H1 (cell line): ENCODE measurements at regions not wholly inside any gene's neighbourhood (a gene's known extent, or its start where the extent isn't known, plus 50 kb on each side); places are given as distances from the start of the nearest gene placed in this dataset.
A peak's percentile ranks its signal among the peaks of the same experiment; 100 is the strongest.

Source experiments
- CTCF ChIA-PET: fragments of 300-600 bp; sonication (Branson Sonifier 250); formaldehyde crosslinking; loops from one replicate; lab custom pipeline; 2021; ENCODE audit not compliant: partially characterized antibody; lab: Charles Lee
- POLR2A ChIA-PET: fragments of 300-600 bp; sonication (Branson Sonifier 250); formaldehyde crosslinking; loops from one replicate; lab custom pipeline; 2021; ENCODE audit warnings: inconsistent platforms; ENCODE audit not compliant: partially characterized antibody; lab: Charles Lee
- DNase-seq, 2 experiments: peaks; one replicate each; pipeline versions ENCODE4 v3.0.0 to v3.0.0-alpha.2; 2010 to 2022; ENCODE audit warnings: low spot score in 2 of 2, low read depth in 1 of 2, mixed read lengths in 1 of 2
- FAIRE-seq: peaks from 2 replicates; lab custom pipeline; 2011; peaks lifted over from hg19 to GRCh38; lab: Jason Lieb, UNC
- H2AFZ ChIP-seq: 2 replicates; pipeline ENCODE4 v1.8.1; 2012; ENCODE audit warnings: low read length, inconsistent platforms
- H2AK5ac ChIP-seq: 2 replicates; pipeline ENCODE4 v1.6.1; 2013; ENCODE audit warnings: low read depth, low read length
- H2BK120ac ChIP-seq: replicated peaks from 2 replicates; pipeline ENCODE3; 2013; ENCODE audit warnings: low read depth, low read length, inconsistent platforms
- H2BK12ac ChIP-seq: 2 replicates; pipeline ENCODE4 v1.6.1; 2013; ENCODE audit warnings: low read depth, low read length
- H2BK15ac ChIP-seq: 2 replicates; pipeline ENCODE4 v1.6.1; 2013; ENCODE audit warnings: low read length
- H2BK20ac ChIP-seq: 2 replicates; pipeline ENCODE4 v1.6.1; 2013; ENCODE audit warnings: low read length
- H2BK5ac ChIP-seq: 2 replicates; pipeline ENCODE4 v1.6.1; 2013; ENCODE audit warnings: low read depth, low read length
- H3K14ac ChIP-seq: 2 replicates; pipeline ENCODE4 v1.6.1; 2013; ENCODE audit warnings: inconsistent platforms; ENCODE audit not compliant: insufficient read length
- H3K18ac ChIP-seq: 2 replicates; pipeline ENCODE4 v1.6.1; 2013; ENCODE audit warnings: low read length; ENCODE audit errors: extremely low read depth
- H3K23ac ChIP-seq: 2 replicates; pipeline ENCODE4 v1.6.1; 2013; ENCODE audit warnings: inconsistent platforms; ENCODE audit not compliant: insufficient read length
- H3K23me2 ChIP-seq: 2 replicates; pipeline ENCODE4 v1.6.1; 2013; ENCODE audit warnings: low read depth, low read length
- H3K27ac ChIP-seq: 2 replicates; pipeline ENCODE4 v1.6.1; 2011; ENCODE audit warnings: low read depth, low read length, inconsistent platforms
- H3K27me3 ChIP-seq, 4 experiments: replicated peaks in 1 of 4; 1 replicate in 1 of 4; 2 replicates in 3 of 4; pipeline versions ENCODE4 v1.6.1 to v1.8.1; 2011 to 2013; ENCODE audit warnings: low read length in 3 of 4, mild to moderate bottlenecking in 3 of 4, inconsistent platforms in 2 of 4, mixed read lengths in 2 of 4, moderate library complexity in 1 of 4; ENCODE audit not compliant: control insufficient read depth in 3 of 4, insufficient read depth in 3 of 4; ENCODE audit errors: extremely low read depth in 1 of 4
- H3K36me3 ChIP-seq, 4 experiments: 2 replicates each; pipeline versions ENCODE4 v1.6.1 to v1.8.1; 2011 to 2013; ENCODE audit warnings: mild to moderate bottlenecking in 4 of 4, low read length in 3 of 4, moderate library complexity in 2 of 4, control low read depth in 1 of 4, inconsistent platforms in 1 of 4; ENCODE audit not compliant: insufficient read depth in 4 of 4, control insufficient read depth in 2 of 4
- H3K4ac ChIP-seq: replicated peaks from 2 replicates; pipeline ENCODE3; 2013; ENCODE audit warnings: low read length, low read depth, mixed read lengths, inconsistent platforms; ENCODE audit not compliant: insufficient read length
- H3K4me1 ChIP-seq, 4 experiments: replicated peaks in 1 of 4; 1 replicate in 1 of 4; 2 replicates in 3 of 4; pipeline versions ENCODE4 v1.6.1 to v1.8.1; 2011 to 2013; ENCODE audit warnings: low read length in 3 of 4, inconsistent platforms in 2 of 4, mixed read lengths in 1 of 4; ENCODE audit not compliant: insufficient read depth in 4 of 4, control insufficient read depth in 3 of 4
- H3K4me2 ChIP-seq, 2 experiments: 2 replicates each; pipeline versions ENCODE4 v1.6.1 to v1.8.1; 2011 to 2013; ENCODE audit warnings: low read depth in 2 of 2, low read length in 2 of 2, control low read depth in 1 of 2, inconsistent platforms in 1 of 2, mild to moderate bottlenecking in 1 of 2; ENCODE audit not compliant: insufficient read depth in 1 of 2
- H3K4me3 ChIP-seq, 4 experiments: fragments of 200-600, 300-600 bp in 1 of 4; sonication (generic), shearing (Covaris generic), sonication (Bioruptor Twin) in 1 of 4; 2 replicates each; pipeline versions ENCODE4 v1.5.1 to v1.8.1; 2011 to 2016; ENCODE audit warnings: low read length in 4 of 4, low read depth in 3 of 4, control low read depth in 2 of 4, inconsistent platforms in 2 of 4, mild to moderate bottlenecking in 2 of 4, mixed read lengths in 1 of 4, moderate library complexity in 1 of 4; ENCODE audit not compliant: insufficient read depth in 2 of 4; ENCODE audit errors: extremely low read depth in 1 of 4
- H3K56ac ChIP-seq: replicated peaks from 2 replicates; pipeline ENCODE3; 2013; ENCODE audit warnings: low read depth, mild to moderate bottlenecking, mixed read lengths, low read length, inconsistent platforms; ENCODE audit not compliant: insufficient read length
- H3K79me1 ChIP-seq: 2 replicates; pipeline ENCODE4 v1.6.1; 2013; ENCODE audit warnings: low read depth, low read length, control low read depth
- H3K79me2 ChIP-seq, 2 experiments: 2 replicates each; pipeline versions ENCODE4 v1.6.1 to v1.8.1; 2012 to 2013; ENCODE audit warnings: low read length in 2 of 2, mild to moderate bottlenecking in 2 of 2, inconsistent platforms in 1 of 2; ENCODE audit not compliant: insufficient read depth in 2 of 2, control insufficient read depth in 1 of 2
- H3K9ac ChIP-seq, 4 experiments: replicated peaks in 1 of 4; 1 replicate in 1 of 4; 2 replicates in 3 of 4; pipeline versions ENCODE4 v1.6.1 to v1.8.1; 2011 to 2013; ENCODE audit warnings: low read depth in 3 of 4, low read length in 3 of 4, control low read depth in 2 of 4, mild to moderate bottlenecking in 2 of 4, moderate library complexity in 2 of 4, inconsistent platforms in 1 of 4; ENCODE audit errors: extremely low read depth in 1 of 4
- H3K9me3 ChIP-seq, 2 experiments: 2 replicates each; pipeline versions ENCODE4 v1.6.1 to v1.8.1; 2012 to 2013; ENCODE audit warnings: mild to moderate bottlenecking in 2 of 2, moderate library complexity in 2 of 2, control low read depth in 1 of 2, inconsistent platforms in 1 of 2, low read depth in 1 of 2, low read length in 1 of 2, mixed read lengths in 1 of 2; ENCODE audit not compliant: insufficient read depth in 2 of 2
- H4K20me1 ChIP-seq, 2 experiments: replicated peaks in 1 of 2; 2 replicates each; pipeline versions ENCODE3 to v1.8.1; 2011 to 2013; ENCODE audit warnings: inconsistent platforms in 2 of 2, low read length in 2 of 2, mild to moderate bottlenecking in 1 of 2; ENCODE audit not compliant: insufficient read depth in 2 of 2, control insufficient read depth in 1 of 2
- H4K5ac ChIP-seq: 2 replicates; pipeline ENCODE4 v1.6.1; 2013; ENCODE audit warnings: low read length, low read depth, mixed read lengths, inconsistent platforms; ENCODE audit not compliant: insufficient read length
- H4K8ac ChIP-seq: 2 replicates; pipeline ENCODE4 v1.8.0; 2013; ENCODE audit warnings: mild to moderate bottlenecking, moderate library complexity, low read length, inconsistent platforms; ENCODE audit not compliant: insufficient read depth; ENCODE audit errors: extremely low read depth
- H4K91ac ChIP-seq: replicated peaks from 2 replicates; pipeline ENCODE3; 2013; ENCODE audit warnings: low read length, mixed read lengths, inconsistent platforms; ENCODE audit not compliant: insufficient read length
- BACH1 ChIP-seq: IDR thresholded peaks from 2 replicates; pipeline ENCODE4 v1.6.1; 2012; ENCODE audit warnings: low read length, improper control_type of control experiment
- CBX8 ChIP-seq: fragments of 300-800, 300-1000 bp; sonication (generic); IDR thresholded peaks from 2 replicates; pipeline ENCODE4 v1.7.1; 2016; ENCODE audit warnings: low read depth, low read length, borderline replicate concordance
- EP300 ChIP-seq, 2 experiments: IDR thresholded peaks; 1 replicate in 1 of 2; 2 replicates in 1 of 2; pipeline ENCODE4 v1.6.1; 2011 to 2012; ENCODE audit warnings: low read depth in 2 of 2, low read length in 2 of 2, mild to moderate bottlenecking in 2 of 2, borderline replicate concordance in 1 of 2, inconsistent platforms in 1 of 2, moderate library complexity in 1 of 2
- EZH2 ChIP-seq: fragments of 200-600 bp; sonication (generic); IDR thresholded peaks from 2 replicates; pipeline ENCODE4 v1.7.1; 2012; ENCODE audit warnings: low read depth, mild to moderate bottlenecking, moderate library complexity, low read length, inconsistent platforms; ENCODE audit not compliant: severe bottlenecking
- FOSL1 ChIP-seq: IDR thresholded peaks from 2 replicates; pipeline ENCODE4 v1.6.1; 2011; ENCODE audit warnings: mild to moderate bottlenecking, low read depth, low read length, moderate library complexity; ENCODE audit not compliant: insufficient read depth
- RFX5 ChIP-seq: IDR thresholded peaks from 2 replicates; pipeline ENCODE4 v1.6.1; 2011; ENCODE audit warnings: low read depth, low read length, improper control_type of control experiment, borderline replicate concordance
- SIN3A ChIP-seq, 2 experiments: IDR thresholded peaks in 1 of 2; conservative IDR thresholded peaks in 1 of 2; 2 replicates each; pipeline ENCODE4 v1.6.1; 2011 to 2012; ENCODE audit warnings: low read length in 2 of 2, improper control_type of control experiment in 1 of 2, low read depth in 1 of 2, mild to moderate bottlenecking in 1 of 2
- SIRT6 ChIP-seq: IDR thresholded peaks from one replicate; pipeline ENCODE4 v1.7.1; 2012; ENCODE audit warnings: low read length, inconsistent platforms
- SP4 ChIP-seq: IDR thresholded peaks from 2 replicates; pipeline ENCODE4 v1.6.1; 2012; ENCODE audit warnings: low read length, inconsistent platforms
- YY1 ChIP-seq: IDR thresholded peaks from 2 replicates; pipeline ENCODE4 v1.6.1; 2011; ENCODE audit warnings: low read depth, mild to moderate bottlenecking, low read length
- WGBS, 2 experiments: shearing (Covaris generic) in 1 of 2; methylation state at CpG; one replicate each; pipeline versions ENCODE4 v1.1.6 to v1.1.7; 2013 to 2015; ENCODE audit warnings: low lambda C conversion rate in 2 of 2, mixed read lengths in 2 of 2, inconsistent platforms in 1 of 2, low coverage in 1 of 2, missing lambda C conversion rate in 1 of 2; ENCODE audit not compliant: insufficient replicate concordance in 2 of 2, insufficient coverage in 1 of 2, insufficient read length in 1 of 2; ENCODE audit errors: extremely low coverage in 1 of 2, missing lambda C conversion rate in 1 of 2; 5-methylcytosine and 5-hydroxymethylcytosine counted together

DNA sequence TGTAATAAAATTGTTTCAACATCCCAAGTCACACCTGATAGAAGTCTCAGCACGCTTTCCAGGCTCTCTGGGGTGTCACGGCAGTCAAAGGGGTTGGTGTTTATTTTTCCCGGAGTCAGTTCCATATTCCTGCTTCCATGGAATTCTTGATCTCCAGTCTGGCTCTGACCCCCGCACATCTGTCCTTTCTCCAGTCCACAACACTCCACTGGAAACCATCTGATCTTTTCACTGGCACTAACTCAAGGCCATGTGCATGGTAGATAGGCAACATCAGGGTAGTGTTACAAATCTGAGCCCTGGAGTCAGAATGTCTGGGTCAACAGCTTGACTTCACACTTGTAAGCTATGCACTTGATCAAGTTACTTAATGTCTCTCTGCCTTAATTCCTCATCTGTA, 176.2 kb downstream of the WDR11 start:
- 100% methylated on average over 4 of the region's 4 CpGs; no CpG with 5 or more reads in 1 of the 2 experiments for WGBS, 2 experiments
- Histone ChIP-seq H3K79me1 (no peaks in the 10 kb centered on the region), H3K14ac (no peak overlapping the region), H4K8ac (no peak overlapping the region), H4K20me1 (no peaks in the 10 kb centered on the region), H2BK5ac (no peak overlapping the region), H4K91ac (no peak overlapping the region), H3K4me1 (no peaks in the 10 kb centered on the region), H2BK20ac (no peak overlapping the region), H3K56ac (no peak overlapping the region), H2AK5ac (no peak overlapping the region), H2BK120ac (peak overlapping the region; percentile 39), H3K23me2 (no peaks in the 10 kb centered on the region; the same call in 1 of the 2 replicates), H2BK15ac (no peak overlapping the region), H3K27me3 (no peaks in the 10 kb centered on the region), H2BK12ac (no peak overlapping the region), H2AFZ (no peak overlapping the region), H3K4ac (no peak overlapping the region), H3K4me2 (no peak overlapping the region), H3K18ac (no peak overlapping the region), H3K79me2 (no peaks in the 10 kb centered on the region), H4K5ac (no peak overlapping the region), H3K23ac (no peak overlapping the region), H3K9me3 (no peaks in the 10 kb centered on the region), H3K4me3 (no peak overlapping the region), H3K27ac (no peak overlapping the region), H3K36me3 (no peaks in the 10 kb centered on the region), H3K9ac (no peak overlapping the region)
- TF ChIP-seq RFX5 (no peak), SIN3A (conservative IDR thresholded peaks at IDR 0.05 in 1 of 2, IDR thresholded peaks at IDR 0.05 in 1 of 2; ENCODE audit: low read depth in 1 of 2, low read length in 2 of 2) (no peak), SP4 (no peak), YY1 (no peak), BACH1 (no peak), EP300 (IDR thresholded peaks at IDR 0.05; ENCODE audit: borderline replicate concordance in 1 of 2, low read depth in 2 of 2, low read length in 2 of 2) (no peak), SIRT6 (no peak), CBX8 (no peak), EZH2 (no peak), FOSL1 (no peak)
- FAIRE-seq (no peak), DNase-seq (no peak)
- CTCF ChIA-PET: interaction anchor here (0.9 kb wide), 1 partner anchor 32 kb away, joined by 4 read pairs; no protein-coding TSS in a partner anchor
- POLR2A ChIA-PET: interaction anchor here (1.3 kb wide), 1 partner anchor 61 kb away, joined by 3 read pairs; no protein-coding TSS in a partner anchor
